CD4-positive, alpha-beta memory T cell (primary cell): ENCODE measurements at regions not wholly inside any gene's neighbourhood (a gene's known extent, or its start where the extent isn't known, plus 50 kb on each side); places are given as distances from the start of the nearest gene placed in this dataset.

Source experiments
- CTCF ChIA-PET: fragments of 350-600 bp; sonication (Branson Sonifier 250); formaldehyde crosslinking; loops from one replicate; lab custom pipeline; 2021; ENCODE audit warnings: inconsistent platforms; ENCODE audit not compliant: partially characterized antibody; lab: Charles Lee
- POLR2A ChIA-PET: fragments of 350-600 bp; sonication (Branson Sonifier 250); formaldehyde crosslinking; loops from one replicate; lab custom pipeline; 2021; ENCODE audit not compliant: partially characterized antibody; lab: Charles Lee
- DNase-seq, 5 donors: peaks; one replicate each; pipeline versions ENCODE4 v3.0.0 to v3.0.0-alpha.2; 2020 to 2022; ENCODE audit warnings: mixed read lengths in 1 of 5
- H3K27ac ChIP-seq: one replicate; pipeline ENCODE4 v1.7.0; 2013; ENCODE audit warnings: low read depth, low read length
- H3K27me3 ChIP-seq: 2 replicates; pipeline ENCODE4 v1.7.0; 2013; ENCODE audit warnings: mild to moderate bottlenecking, low read length, moderate library complexity; ENCODE audit not compliant: insufficient read depth
- H3K36me3 ChIP-seq: 2 replicates; pipeline ENCODE4 v1.7.0; 2013; ENCODE audit warnings: mild to moderate bottlenecking, low read length, moderate library complexity; ENCODE audit not compliant: insufficient read depth
- H3K4me1 ChIP-seq: 2 replicates; pipeline ENCODE4 v1.7.0; 2013; ENCODE audit warnings: mild to moderate bottlenecking, low read length, moderate library complexity; ENCODE audit not compliant: insufficient read depth
- H3K4me3 ChIP-seq, 2 donors: one replicate each; pipeline ENCODE4 v1.7.0; 2013; ENCODE audit warnings: low read length in 2 of 2, mild to moderate bottlenecking in 1 of 2
- H3K9me3 ChIP-seq, 2 donors: one replicate each; pipeline ENCODE4 v1.7.0; 2013; ENCODE audit warnings: low read length in 2 of 2, control low read depth in 1 of 2; ENCODE audit not compliant: control insufficient read depth in 1 of 2
- H3K27ac Mint-ChIP-seq, 7 donors: one replicate each; pipeline ENCODE4 v1.8.0; 2020 to 2021; ENCODE audit warnings: mixed read lengths in 7 of 7, mild to moderate bottlenecking in 6 of 7, inconsistent platforms in 3 of 7, moderate library complexity in 3 of 7
- H3K27me3 Mint-ChIP-seq, 2 donors: one replicate each; pipeline ENCODE4 v1.8.0; 2020 to 2021; ENCODE audit warnings: mixed read lengths in 2 of 2
- H3K36me3 Mint-ChIP-seq, 2 donors: one replicate each; pipeline ENCODE4 v1.8.0; 2020 to 2021; ENCODE audit warnings: mixed read lengths in 2 of 2, inconsistent platforms in 1 of 2, mild to moderate bottlenecking in 1 of 2
- H3K4me1 Mint-ChIP-seq, 4 donors: one replicate each; pipeline ENCODE4 v1.8.0; 2020 to 2021; ENCODE audit warnings: mixed read lengths in 4 of 4, mild to moderate bottlenecking in 1 of 4
- H3K4me3 Mint-ChIP-seq, 8 donors: one replicate each; pipeline ENCODE4 v1.8.0; 2020 to 2021; ENCODE audit warnings: mixed read lengths in 8 of 8, mild to moderate bottlenecking in 7 of 8, moderate library complexity in 6 of 8, inconsistent platforms in 3 of 8
- H3K9me3 Mint-ChIP-seq, 8 donors: one replicate each; pipeline ENCODE4 v1.8.0; 2020 to 2021; ENCODE audit warnings: mixed read lengths in 8 of 8, mild to moderate bottlenecking in 5 of 8, inconsistent platforms in 3 of 8, moderate library complexity in 1 of 8
- intact Hi-C: fragments of 100-400 bp; cut with micrococcal nuclease; formaldehyde crosslinking; loops from one replicate; pipeline ENCODE4 v1.15.1; 2023

DNA sequence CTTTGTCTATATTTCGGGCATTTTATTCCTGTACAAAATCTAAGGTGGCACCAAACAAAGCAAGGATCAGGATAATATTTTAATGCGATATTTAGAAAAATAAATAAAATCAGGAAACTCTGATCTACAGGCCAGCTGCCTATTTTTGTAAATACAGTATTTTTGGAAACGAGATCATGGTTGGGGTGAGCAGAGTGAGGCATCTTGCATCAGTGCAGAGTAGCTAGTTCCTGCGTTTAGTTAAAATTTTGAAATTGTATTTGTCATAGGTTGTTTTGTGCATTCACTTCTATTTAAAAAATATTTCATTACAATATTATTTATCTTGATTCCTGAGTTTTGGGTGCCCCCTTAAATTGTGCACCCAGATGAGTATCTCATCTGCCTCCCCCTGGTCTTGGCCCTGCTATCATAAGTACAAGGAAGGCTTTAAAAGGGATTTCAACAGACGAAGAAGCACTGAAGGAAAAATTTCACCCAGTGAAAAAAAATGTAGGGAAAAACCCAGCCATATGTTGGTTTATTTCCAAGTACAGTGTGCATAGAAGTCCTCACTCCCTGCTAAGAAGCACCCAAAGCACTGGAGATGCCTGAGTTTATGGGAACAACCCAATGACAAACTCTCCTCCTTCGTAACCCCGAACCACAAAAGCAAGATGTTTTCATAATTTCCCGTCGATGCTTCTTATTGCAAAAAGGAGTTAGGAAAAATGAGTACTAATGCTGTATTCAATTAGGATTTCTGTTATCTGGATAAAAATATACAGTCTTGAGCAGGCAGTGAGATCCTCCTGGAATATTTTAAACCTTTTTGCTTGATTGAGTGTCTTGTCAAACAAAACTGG lies 304.7 kb upstream of the CLINT1 start:
- Histone ChIP-seq H3K9me3 (no peaks in the 10 kb centered on the region), H3K27ac (no peak overlapping the region), H3K4me3 (no peak overlapping the region), H3K36me3 (no peaks in the 10 kb centered on the region), H3K4me1 (no peaks in the 10 kb centered on the region), H3K27me3 (no peaks in the 10 kb centered on the region)
- peaks cover 12 to 22% of the 10 kb centered on the region in 2 donors for H3K27me3 Mint-ChIP-seq
- no peak for DNase-seq
- intact Hi-C loops, result no loop called here
- POLR2A ChIA-PET, result no interaction called here
- H3K36me3 Mint-ChIP-seq, result no peaks in the 10 kb centered on the region
- CTCF ChIA-PET, result no interaction called here
- H3K4me3 Mint-ChIP-seq, result no peak overlapping the region
- peaks cover 0 to 1% (median 0%) of the 10 kb centered on the region in 4 donors for H3K4me1 Mint-ChIP-seq
- H3K27ac Mint-ChIP-seq, result no peak overlapping the region
- peaks cover 0 to 2% (median 0%) of the 10 kb centered on the region in 8 donors for H3K9me3 Mint-ChIP-seq

DNA sequence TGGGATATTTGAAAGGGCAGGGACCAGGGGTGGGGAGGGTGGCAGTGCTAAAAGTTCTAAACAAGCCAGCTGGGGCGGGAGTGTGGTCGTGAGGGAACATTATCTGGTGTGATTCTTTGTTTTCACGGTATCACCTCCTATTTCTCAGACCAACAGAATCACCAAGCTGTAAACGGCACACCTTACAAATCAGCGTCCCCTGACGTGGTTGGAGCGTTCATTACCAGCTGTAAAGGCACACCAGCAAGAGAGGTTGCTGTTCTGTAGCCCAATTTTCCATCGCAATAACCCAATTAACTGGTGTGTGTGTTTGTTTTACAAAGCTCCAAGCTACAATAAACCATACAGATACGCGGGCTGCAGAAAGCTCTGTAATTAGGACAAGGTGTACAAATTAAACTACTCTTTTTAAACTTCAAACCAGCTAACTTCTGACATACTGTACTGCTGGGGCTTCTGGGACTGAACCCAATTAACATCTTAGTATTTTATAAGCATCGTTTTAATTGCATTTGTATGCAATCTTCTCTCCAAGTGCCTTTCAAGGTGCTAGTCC lies 303.6 kb upstream of the CLINT1 start:
- intact Hi-C loops, result no loop called here
- Mint-ChIP-seq H3K9me3 (no peaks in the 10 kb centered on the region), H3K4me1 (peaks cover 0 to 1% (median 0%) of the 10 kb centered on the region in 4 donors), H3K4me3 (no peak overlapping the region), H3K27ac (no peak overlapping the region), H3K36me3 (no peaks in the 10 kb centered on the region), H3K27me3 (peaks cover 12 to 19% of the 10 kb centered on the region in 2 donors)
- no peak for DNase-seq
- no peak overlapping the region for H3K27ac ChIP-seq
- CTCF ChIA-PET, result no interaction called here
- H3K4me1 ChIP-seq, result no peaks in the 10 kb centered on the region
- no peaks in the 10 kb centered on the region for H3K9me3 ChIP-seq
- H3K4me3 ChIP-seq, result no peak overlapping the region
- H3K36me3 ChIP-seq, result no peaks in the 10 kb centered on the region
- POLR2A ChIA-PET, result no interaction called here
- H3K27me3 ChIP-seq, result no peaks in the 10 kb centered on the region

DNA sequence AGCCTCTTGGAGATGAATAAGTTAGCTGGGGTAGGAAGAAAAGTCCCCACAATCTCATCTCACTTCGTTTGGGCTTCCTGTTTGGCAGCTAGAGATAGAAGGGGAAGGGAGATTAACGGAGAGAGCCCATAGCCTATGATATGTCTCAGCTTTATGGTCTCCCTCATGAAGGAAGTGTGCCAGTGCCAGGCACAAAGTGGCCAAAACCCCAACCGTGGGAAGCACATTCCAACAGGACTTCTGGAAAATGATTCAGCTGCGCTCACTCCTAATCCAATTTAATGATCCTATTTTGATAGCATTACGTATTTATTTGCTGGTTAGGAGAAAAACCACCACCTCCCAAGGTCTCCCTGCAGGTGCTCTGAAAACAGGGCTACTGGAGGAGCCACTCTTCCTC lies 303.1 kb upstream of the CLINT1 start:
- H3K9me3 ChIP-seq, result no peaks in the 10 kb centered on the region
- Mint-ChIP-seq H3K4me3 (no peak overlapping the region), H3K27ac (no peak overlapping the region), H3K27me3 (peaks cover 12 to 16% of the 10 kb centered on the region in 2 donors), H3K36me3 (no peaks in the 10 kb centered on the region), H3K4me1 (peaks cover 0 to 1% (median 0%) of the 10 kb centered on the region in 4 donors), H3K9me3 (no peaks in the 10 kb centered on the region)
- ChIA-PET CTCF (interaction anchor here (1.4 kb wide), 1 partner anchor 13 kb away, joined by 5 read pairs; no protein-coding TSS in a partner anchor), POLR2A (no interaction called here)
- no peak for DNase-seq
- no peak overlapping the region for H3K27ac ChIP-seq
- no peak overlapping the region for H3K4me3 ChIP-seq
- H3K27me3 ChIP-seq, result no peaks in the 10 kb centered on the region
- H3K36me3 ChIP-seq, result no peaks in the 10 kb centered on the region
- intact Hi-C loops, result no loop called here
- H3K4me1 ChIP-seq, result no peaks in the 10 kb centered on the region

DNA sequence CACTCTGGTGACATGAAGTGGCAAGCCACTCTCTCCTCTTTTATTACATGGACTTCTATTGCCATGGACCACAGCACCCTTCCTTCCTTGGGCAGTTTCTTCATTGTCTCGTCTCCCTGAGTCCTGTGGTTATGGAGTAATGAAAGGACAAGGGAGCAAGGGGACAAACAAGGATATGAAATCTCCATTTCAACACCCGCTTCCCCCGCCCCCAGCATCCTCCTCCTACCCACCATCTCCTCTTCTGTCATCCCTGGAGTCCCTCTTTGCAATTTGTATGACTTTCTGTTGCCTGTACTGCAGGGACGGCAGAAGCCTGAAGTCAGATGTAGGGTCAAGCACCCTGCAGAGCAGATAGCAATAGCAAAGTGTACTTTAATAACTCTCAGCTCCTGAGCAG lies 300.7 kb upstream of the CLINT1 start:
- H3K4me1 ChIP-seq, result no peaks in the 10 kb centered on the region
- Mint-ChIP-seq H3K4me3 (no peak overlapping the region), H3K4me1 (peaks cover 0 to 1% (median 0%) of the 10 kb centered on the region in 4 donors), H3K9me3 (no peaks in the 10 kb centered on the region), H3K27me3 (peaks cover 6 to 11% of the 10 kb centered on the region in 2 donors), H3K27ac (no peak overlapping the region), H3K36me3 (no peaks in the 10 kb centered on the region)
- no peaks in the 10 kb centered on the region for H3K36me3 ChIP-seq
- H3K4me3 ChIP-seq, result no peak overlapping the region
- CTCF ChIA-PET, result no interaction called here
- POLR2A ChIA-PET, result no interaction called here
- intact Hi-C loops, result no loop called here
- no peaks in the 10 kb centered on the region for H3K9me3 ChIP-seq
- H3K27me3 ChIP-seq, result no peaks in the 10 kb centered on the region
- H3K27ac ChIP-seq, result no peak overlapping the region
- DNase-seq, result no peak

DNA sequence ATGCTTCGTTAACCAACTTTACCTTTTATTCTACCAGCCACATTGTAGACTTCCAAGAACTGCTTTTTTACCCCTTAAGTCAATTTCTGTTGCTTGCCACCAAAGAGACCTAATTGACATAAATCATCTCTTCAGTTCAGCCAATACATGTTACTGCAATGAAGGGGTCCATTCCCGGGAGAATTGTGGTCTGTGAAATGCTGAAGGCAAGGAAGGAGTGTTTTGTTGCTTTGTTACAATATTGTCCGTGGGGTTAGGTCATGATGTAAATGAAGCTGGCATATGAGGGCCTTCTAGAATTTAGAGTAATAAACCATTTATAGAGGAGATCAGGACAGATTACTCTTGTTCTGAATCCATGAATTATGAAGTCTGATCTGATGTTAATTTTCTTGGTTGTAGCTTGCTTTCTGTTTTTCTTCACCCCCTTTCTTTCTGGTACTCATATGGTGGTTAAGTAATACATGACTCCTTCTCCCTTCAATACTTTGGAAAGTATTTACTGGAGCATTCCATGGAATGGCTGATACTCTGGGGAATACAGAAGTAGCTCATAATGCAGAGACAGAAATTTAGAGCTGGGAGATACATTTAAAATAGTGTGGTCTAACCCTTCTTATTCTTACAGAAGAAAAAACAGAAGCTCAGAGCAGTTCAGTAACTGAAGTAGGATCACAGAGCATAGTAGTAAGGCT lies 297.0 kb upstream of the CLINT1 start:
- H3K36me3 Mint-ChIP-seq, result no peaks in the 10 kb centered on the region
- no peak overlapping the region for H3K27ac ChIP-seq
- ChIA-PET CTCF (no interaction called here), POLR2A (no interaction called here)
- H3K4me1 ChIP-seq, result no peaks in the 10 kb centered on the region
- H3K9me3 ChIP-seq, result no peaks in the 10 kb centered on the region
- no peak overlapping the region for H3K27ac Mint-ChIP-seq
- H3K4me3 ChIP-seq, result no peak overlapping the region
- intact Hi-C loops, result no loop called here
- DNase-seq, result no peak
- H3K4me1 Mint-ChIP-seq, result peaks cover 0 to 1% (median 0%) of the 10 kb centered on the region in 4 donors
- H3K4me3 Mint-ChIP-seq, result no peak overlapping the region
- peaks cover 12 to 13% of the 10 kb centered on the region in 2 donors for H3K27me3 Mint-ChIP-seq
- H3K9me3 Mint-ChIP-seq, result peaks cover 0 to 1% (median 0%) of the 10 kb centered on the region in 8 donors
- H3K36me3 ChIP-seq, result no peaks in the 10 kb centered on the region
- H3K27me3 ChIP-seq, result no peaks in the 10 kb centered on the region

DNA sequence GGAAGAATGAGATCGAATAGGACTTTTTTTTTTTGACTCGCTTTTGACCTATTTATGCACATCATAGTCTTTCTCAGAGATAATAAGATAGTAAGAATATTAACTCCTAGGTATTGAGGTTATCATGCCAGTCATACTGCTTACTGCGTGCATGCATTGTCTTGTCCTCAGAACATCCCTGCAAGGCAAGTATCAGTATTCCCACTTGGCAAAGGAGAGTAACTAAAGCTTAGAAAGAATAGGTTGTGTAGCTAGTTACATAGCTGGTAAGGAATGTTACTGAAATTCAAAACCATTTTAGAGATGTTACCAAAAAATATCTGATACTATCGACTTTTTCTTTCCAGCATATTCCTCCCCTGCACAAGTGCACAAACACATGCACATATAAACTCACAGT lies 296.1 kb upstream of the CLINT1 start:
- Mint-ChIP-seq H3K4me1 (no peaks in the 10 kb centered on the region), H3K27me3 (peaks cover 12 to 16% of the 10 kb centered on the region in 2 donors), H3K36me3 (no peaks in the 10 kb centered on the region), H3K9me3 (peaks cover 0 to 1% (median 0%) of the 10 kb centered on the region in 8 donors), H3K4me3 (no peak overlapping the region), H3K27ac (no peak overlapping the region)
- intact Hi-C loops, result no loop called here
- no peaks in the 10 kb centered on the region for H3K4me1 ChIP-seq
- no peak overlapping the region for H3K4me3 ChIP-seq
- no peak for DNase-seq
- no peaks in the 10 kb centered on the region for H3K27me3 ChIP-seq
- ChIA-PET POLR2A (no interaction called here), CTCF (no interaction called here)
- H3K9me3 ChIP-seq, result no peaks in the 10 kb centered on the region
- no peak overlapping the region for H3K27ac ChIP-seq
- no peaks in the 10 kb centered on the region for H3K36me3 ChIP-seq

DNA sequence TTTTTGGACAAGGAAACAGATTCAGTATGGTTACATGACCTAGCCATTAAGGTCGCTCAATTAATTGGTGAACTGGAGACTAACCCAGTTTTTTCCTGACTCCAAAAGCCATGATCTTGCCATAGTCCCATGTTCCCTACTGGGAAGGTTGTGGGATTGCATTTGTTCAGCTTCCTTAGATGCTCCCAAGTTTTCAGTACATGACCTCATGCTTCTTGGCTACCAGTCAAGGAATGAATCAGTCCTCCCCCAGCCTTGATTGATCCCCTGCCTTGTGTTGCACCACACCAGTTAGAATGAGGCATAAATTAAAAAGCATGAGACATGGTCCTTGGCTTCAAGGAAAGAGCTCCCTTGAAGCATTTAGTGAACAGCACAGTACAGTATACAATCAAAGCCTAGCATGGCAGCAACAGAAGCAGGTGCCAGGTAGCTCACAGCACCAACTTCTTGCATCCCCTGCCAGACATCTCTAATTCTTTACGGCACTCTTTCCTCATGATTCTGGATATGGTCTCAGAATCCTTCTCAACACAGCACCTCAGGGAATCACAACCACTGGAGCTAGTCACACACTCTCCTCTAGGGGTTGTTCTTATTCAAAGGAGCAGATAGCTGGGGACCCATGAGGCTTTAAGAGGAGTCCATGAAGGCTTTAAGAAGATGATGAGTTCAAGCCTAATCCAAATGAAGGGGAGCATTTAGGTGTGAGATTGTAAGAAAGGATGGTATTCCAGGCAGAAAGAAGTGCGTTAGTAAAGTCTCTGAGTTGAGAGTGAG lies 295.5 kb upstream of the CLINT1 start:
- Histone ChIP-seq H3K4me3 (no peak overlapping the region), H3K27ac (no peak overlapping the region), H3K27me3 (no peaks in the 10 kb centered on the region), H3K36me3 (no peaks in the 10 kb centered on the region), H3K4me1 (no peaks in the 10 kb centered on the region), H3K9me3 (no peaks in the 10 kb centered on the region)
- Mint-ChIP-seq H3K27ac (no peak overlapping the region), H3K36me3 (no peaks in the 10 kb centered on the region), H3K9me3 (peaks cover 0 to 1% (median 0%) of the 10 kb centered on the region in 8 donors), H3K27me3 (peaks cover 10 to 16% of the 10 kb centered on the region in 2 donors), H3K4me1 (no peaks in the 10 kb centered on the region), H3K4me3 (no peak overlapping the region)
- no peak for DNase-seq
- ChIA-PET CTCF (no interaction called here), POLR2A (no interaction called here)
- intact Hi-C loops, result no loop called here
